ENCODE measurements at regions not wholly inside any gene's neighbourhood (a gene's known extent, or its start where the extent isn't known, plus 50 kb on each side); places are given as distances from the start of the nearest gene placed in this dataset.
"Not testable (repeated sequence)": the region's sequence is repeated elsewhere in the genome, so short reads cannot be mapped to it uniquely, and the experiment has no call there.

DNA sequence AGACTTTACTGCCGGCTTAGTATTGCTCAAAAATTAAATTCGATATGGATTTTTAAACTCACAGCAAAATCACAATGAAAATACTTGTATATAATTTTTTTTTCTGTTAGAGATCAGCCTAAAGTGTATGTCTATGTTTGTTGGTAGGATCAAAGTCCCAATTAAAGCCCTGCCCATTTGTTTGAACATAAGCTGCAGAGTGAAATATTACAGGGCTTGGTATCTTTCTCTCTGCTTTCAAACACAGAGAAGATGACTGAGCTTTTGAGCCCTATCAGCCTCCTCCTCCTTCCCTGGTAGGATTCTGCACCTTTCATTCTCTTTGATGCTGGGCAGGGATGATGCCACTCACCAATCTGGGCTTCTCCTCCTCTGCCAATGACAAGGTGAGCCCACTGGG, 345.4 kb downstream of the PPP1R2C start:
- no peak for FAIRE-seq

DNA sequence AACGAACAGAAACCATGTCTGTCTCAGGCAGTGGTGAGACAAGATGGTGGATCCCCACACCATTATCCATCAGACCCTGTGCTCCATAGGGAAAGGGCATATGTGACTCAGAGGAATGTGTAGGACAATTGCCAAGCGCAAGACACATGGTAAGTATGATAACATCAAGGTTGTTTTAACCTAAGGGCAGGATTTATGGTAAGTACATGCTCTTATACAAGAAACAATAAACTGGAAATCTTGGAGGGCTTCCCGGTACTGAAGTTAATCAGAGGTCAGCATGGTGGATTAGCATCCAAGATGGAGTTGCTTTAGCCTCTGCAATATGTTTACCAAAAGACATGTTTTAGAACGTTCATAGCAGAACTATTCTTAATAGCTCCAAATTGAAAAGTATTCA, 355.0 kb downstream of the PPP1R2C start:
- no peak for FAIRE-seq

DNA sequence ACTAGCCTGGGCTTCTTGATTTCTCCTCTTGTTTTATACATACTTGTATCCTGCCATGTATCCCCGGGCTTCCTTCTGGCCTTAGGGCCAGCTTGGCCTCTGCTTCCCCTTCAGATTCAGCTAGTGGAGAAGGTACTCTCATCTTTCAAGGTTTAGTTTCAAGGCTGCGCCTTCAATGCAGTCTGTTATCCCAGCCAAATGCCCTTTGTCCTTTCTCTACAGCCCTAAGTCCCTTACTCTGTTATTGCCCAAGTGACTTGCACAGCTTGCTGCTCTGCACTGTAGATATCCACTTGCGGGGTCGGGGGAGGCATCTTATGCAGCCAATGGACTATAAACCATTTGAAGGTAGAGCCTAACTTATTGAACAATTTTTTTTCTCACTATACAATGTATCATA, 357.5 kb downstream of the PPP1R2C start:
- FAIRE-seq, result no peak

DNA sequence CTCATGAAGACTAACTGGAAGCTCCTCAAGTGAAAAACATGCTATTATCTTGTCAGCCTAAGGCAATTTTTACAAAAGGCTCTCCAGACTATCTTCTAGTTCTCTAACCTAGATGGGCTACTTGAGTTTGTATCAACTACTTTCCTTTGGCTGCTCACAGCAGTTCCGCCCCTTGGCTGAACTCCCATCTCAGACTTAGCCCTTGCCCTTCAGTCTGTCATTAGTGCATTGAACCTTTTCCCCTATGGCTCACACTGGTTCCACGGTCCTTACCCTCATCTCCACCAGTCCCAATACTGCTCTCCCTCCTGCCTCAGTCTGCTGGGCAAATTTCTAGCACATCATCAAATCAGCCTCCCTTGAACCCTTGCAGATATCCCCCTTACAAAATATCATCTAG, 362.3 kb downstream of the PPP1R2C start:
- no peak for FAIRE-seq

DNA sequence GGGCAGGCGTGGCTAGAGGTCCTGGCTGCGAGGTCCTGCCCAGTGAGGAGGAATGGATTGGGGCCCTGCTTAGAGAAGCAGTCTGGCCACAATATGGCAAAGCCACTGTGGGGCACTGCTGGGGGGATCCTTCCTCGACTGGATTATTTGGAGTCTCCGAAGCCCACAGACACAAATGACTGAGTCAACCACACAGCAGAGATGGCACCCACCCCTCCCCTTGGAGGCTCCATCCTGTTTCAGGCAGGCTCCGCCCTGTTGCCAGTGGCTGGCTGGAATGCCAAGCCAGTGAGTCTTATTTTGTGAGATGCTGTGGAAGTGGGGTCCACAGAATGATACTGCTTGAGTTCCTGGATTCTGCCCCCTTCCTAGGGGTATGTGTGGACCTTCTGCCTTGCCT, 363.9 kb downstream of the PPP1R2C start:
- no peak for FAIRE-seq

DNA sequence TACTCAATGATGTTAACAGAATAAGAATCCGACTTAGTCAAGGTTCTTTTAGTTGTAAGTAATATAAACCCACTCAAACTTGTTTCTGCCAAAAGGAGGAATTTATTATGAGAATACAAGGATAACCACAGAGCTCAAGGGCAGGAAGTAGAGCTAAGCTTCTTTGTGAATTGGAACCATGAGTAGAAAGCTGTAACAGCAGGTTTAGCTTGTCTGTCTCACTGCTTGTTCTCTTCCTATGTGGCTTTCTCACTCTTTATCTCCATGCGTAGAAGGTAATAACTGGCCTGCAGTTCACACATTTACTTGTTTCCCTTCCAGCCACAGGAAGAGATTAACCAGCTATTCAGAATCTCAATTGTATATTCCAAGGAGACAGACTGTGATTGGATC, 378.3 kb downstream of the PPP1R2C start:
- FAIRE-seq, result no peak

DNA sequence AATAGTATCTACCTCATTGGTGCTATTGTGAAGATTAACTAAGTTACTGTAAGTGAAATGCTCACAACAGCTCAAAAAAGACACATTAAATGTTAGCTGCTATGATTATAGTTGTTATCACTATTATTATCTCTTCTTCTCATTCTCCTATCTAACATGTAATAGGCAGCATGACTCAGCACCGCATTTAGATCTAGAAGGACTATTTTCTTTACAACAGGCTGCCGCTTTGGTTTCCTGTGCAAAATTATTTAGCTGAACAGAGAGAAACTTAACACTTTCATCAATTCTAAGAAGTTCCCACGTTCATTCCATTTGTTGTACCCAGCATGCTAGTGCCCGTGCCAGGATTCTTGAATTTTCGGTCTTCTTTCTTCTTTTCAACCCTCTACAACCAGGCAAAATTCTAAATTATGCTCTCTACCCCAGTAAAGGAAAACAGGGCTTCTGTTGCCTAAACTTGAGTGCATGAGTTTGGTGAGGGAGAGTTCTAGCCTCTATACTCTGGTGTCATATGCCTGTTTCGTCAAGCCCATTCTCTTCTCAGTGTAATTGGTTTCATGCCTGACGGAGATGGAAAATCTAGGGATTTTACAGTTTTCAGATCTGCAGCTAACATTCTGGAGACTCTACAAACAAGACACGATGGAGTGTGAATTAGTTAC, 378.9 kb downstream of the PPP1R2C start:
- no peak for FAIRE-seq

DNA sequence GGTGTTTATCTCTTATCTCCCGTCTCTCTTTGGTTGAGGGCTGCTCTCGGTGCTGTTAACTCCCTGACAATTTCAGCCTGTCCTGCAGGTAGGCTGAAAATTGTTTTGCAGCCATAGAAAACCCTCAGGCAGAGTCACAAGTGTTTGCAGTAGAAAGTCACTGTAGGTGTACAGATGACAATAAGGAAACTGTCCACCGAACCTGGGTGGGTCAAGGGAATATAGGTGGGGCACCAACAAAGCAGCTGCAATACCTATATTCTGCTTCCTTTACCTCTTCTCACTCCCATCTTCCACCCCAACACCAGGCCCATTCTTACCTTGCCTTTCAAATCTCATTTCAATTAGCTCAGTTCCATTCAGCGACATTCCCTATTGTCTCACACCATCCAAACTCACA, 381.8 kb downstream of the PPP1R2C start:
- no peak for FAIRE-seq

DNA sequence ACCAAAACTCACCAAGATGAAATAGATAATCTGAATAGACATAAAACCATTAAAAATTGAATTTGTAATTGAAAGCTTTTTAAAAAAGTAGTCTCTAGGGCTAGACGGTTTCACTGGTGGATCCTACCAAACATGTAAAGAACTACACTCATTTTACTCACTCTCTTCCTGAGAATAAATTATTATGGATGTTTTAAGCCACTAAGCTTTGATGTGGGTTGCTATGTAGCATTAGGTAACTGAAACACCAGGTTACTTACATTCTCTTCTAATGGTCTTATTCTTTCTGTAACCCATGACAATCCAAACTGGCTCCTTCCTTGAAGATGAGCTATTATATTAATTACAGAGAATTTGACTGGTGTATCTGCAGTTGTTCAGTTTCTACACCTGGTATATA, 385.1 kb downstream of the PPP1R2C start:
- FAIRE-seq, result no peak

DNA sequence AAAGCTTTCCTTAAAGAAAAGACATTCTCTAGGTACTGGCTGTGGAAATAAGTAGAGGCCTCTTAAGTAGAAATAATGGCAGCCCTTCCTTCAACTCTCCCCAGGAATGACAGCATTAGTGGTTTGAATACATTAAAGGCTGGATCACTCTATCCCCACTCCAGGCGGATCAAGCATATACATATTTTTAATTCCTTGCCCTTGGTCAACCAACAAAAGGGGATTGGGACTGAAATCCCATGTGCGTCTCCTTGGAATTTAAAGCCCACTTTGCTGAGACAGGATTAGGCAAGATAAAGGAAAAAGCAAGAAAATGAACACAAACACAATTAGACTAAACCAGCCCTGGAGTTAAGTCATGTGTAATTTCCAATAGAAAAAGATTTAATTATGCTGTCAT, 391.3 kb downstream of the PPP1R2C start:
- no peak for FAIRE-seq

DNA sequence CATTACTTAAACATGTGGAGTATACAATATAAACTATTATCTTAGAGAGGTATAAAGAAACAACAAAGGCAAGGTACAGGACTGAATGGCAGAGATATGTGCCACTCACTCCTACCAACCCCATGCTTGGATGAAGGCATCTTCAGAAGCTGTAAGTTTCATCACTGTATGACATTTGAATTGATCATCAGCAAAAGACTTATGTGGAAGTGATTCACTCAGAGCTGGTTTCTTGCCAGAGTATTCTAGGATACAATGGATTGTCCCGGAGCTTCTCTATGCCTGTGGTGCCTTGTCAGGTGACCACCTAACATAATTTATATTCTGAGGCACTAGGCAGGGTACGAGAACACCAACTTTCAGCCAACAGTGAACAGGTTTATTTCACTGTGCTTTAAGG, 392.2 kb downstream of the PPP1R2C start:
- FAIRE-seq, result no peak

DNA sequence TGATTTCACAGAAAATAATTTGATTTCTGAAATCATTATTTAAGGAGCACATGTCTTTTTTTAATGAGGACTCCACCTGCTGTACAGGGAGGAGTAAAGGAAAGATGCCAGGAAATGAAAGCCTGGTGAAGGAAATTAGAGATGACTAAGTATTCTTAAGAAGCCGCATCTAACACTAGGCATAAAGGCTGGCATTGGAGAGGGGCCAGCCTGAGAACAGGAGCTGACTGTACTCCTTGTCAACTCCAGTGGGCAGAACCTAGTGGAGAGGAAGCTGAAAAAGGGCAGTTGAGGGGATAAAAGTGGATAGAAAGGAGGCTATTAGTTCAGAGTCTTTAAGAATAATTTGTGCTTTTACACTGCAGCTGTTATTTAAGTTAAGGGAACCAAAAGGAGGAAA, 393.0 kb downstream of the PPP1R2C start:
- no peak for FAIRE-seq

DNA sequence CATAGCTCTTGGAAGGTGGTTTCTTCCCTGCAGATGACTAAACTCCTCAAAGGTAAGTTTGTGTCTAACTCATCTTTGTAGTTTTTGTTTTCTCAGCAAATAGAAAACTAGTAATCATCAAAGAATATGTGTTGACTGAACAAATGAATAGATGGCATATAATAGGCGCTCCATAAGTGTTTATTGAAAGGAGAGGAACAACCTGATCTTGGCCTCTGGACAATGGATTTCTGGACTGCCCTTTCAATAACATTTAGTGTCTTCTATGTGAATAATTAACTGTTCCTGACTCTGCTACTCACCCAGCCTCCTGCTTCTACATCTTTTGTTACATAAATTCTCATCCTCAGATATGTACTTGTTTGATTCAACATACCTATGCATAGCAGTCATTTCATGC, 399.1 kb downstream of the PPP1R2C start:
- no peak for FAIRE-seq

DNA sequence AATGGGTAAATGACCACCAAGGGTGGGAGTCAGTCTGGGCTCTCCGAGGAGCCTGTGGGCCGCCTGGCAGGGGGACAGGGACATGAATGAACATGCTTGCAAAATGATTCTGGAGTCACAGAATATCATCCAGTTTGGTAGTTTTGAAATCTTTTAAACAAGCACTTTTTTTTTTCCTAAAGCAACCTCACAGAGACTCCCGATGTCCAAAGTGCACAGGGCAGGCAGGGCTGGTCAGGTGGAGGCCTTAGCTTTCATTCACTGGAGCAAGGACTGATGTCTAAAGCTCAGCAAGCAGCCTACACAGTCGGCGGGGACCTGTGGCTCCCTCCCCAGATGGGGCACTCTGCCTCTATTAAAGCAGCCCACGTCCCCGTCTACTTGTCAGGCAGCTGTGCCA, 402.9 kb downstream of the PPP1R2C start:
- no peak for FAIRE-seq

DNA sequence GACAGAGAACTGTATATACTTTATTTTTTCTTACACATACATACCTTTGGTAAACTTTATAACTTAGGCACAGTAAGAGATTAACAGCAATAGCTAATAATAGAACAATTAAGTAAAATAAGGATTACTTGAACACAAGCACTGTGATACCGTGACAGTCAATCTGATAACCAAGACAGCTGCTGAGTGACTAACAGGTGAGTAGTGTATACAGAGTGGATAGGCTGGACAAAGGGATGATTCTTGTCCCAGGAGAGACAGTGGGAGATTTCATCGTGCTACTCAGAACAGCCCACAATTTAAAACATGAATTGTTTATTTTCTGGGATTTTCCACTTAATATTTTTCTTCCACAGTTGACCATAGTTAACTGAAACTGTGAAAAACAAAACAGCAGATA, 411.8 kb downstream of the PPP1R2C start:
- FAIRE-seq, result no peak

DNA sequence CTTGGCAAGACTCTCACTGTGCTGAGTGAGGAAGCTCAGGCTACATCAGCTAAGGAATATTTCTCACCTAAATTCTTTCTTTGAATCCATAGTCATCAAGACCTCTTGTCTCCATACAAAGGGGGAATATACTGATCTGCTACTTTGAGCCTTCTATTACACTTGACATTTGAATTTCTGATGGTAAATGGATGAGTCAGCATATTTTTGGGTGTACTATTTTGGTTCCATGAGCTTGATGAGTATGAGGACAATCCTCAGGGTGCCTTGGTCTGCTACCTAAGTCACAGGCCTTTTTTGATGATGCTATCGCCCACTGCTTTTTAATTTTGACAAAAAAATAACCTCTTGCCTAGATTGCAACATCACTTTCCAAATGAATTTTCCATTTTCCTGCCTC, 415.7 kb downstream of the PPP1R2C start:
- no peak for FAIRE-seq

DNA sequence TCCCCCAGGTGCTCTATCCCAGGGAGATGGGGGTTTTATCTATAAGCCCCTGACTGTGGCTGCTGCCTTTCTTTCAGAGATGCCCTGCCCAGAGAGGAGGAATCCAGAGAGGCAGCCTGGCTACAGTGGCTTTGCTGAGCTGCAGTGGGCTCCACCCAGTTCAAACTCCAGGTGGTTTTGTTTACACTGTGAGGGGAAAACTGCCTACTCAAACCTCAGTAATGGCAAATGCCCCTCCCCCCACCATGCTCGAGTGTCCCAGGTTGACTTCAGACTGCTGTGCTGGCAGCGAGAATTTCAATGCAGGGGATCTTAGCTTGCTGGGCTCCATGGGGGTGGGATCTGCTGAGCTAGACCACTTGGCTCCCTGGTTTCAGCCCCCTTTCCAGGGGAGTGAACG, 419.6 kb upstream of the CASK start:
- FAIRE-seq, result not testable (repeated sequence)
